HEK293 (cell line): ENCODE measurements at regions not wholly inside any gene's neighbourhood (a gene's known extent, or its start where the extent isn't known, plus 50 kb on each side); places are given as distances from the start of the nearest gene placed in this dataset.

ENCODE experiments used
- HOXD13 ChIP-seq: sonication (generic); formaldehyde crosslinking; IDR thresholded peaks from 2 replicates; pipeline ENCODE4 v1.8.0; 2022; ENCODE audit warnings: missing genetic modification reagents, borderline replicate concordance
- MYNN ChIP-seq: fragments of 450-650 bp; formaldehyde crosslinking; IDR thresholded peaks from 2 replicates; pipeline ENCODE4 v1.5.1; 2016; ENCODE audit warnings: missing biosample characterization, missing genetic modification characterization, borderline replicate concordance
- SCRT1 ChIP-seq: fragments of 450-650 bp; formaldehyde crosslinking; IDR thresholded peaks from 2 replicates; pipeline ENCODE4 v1.5.1; 2016; ENCODE audit warnings: missing biosample characterization, missing genetic modification characterization, borderline replicate concordance
- SP2 ChIP-seq: fragments of 450-650 bp; formaldehyde crosslinking; IDR thresholded peaks from 2 replicates; pipeline ENCODE4 v1.5.1; 2016; ENCODE audit warnings: missing biosample characterization, missing genetic modification characterization
- ZNF184 ChIP-seq: fragments of 450-650 bp; IDR thresholded peaks from 2 replicates; pipeline ENCODE4 v1.5.1; 2018; ENCODE audit warnings: missing biosample characterization, mild to moderate bottlenecking, missing genetic modification characterization
- ZNF221 ChIP-seq: fragments of 450-650 bp; formaldehyde crosslinking; IDR thresholded peaks from 2 replicates; pipeline ENCODE4 v1.5.1; 2017; ENCODE audit warnings: missing biosample characterization, missing genetic modification characterization, borderline replicate concordance
- ZNF521 ChIP-seq: fragments of 450-650 bp; formaldehyde crosslinking; IDR thresholded peaks from 2 replicates; pipeline ENCODE4 v1.5.1; 2017; ENCODE audit warnings: missing biosample characterization, mild to moderate bottlenecking, missing genetic modification characterization
- ZNF558 ChIP-seq: fragments of 450-650 bp; formaldehyde crosslinking; IDR thresholded peaks from 2 replicates; pipeline ENCODE4 v1.5.1; 2016; ENCODE audit warnings: missing biosample characterization, missing genetic modification characterization
- TF ChIP-seq, protein P1 (sequence below): fragments of 450-650 bp; formaldehyde crosslinking; IDR thresholded peaks from 2 replicates; pipeline ENCODE4 v1.5.1; 2016; ENCODE audit warnings: missing biosample characterization, missing genetic modification characterization
- TF ChIP-seq, protein P2 (sequence below): fragments of 450-650 bp; IDR thresholded peaks from 2 replicates; pipeline ENCODE4 v1.5.1; 2018; ENCODE audit warnings: missing biosample characterization, missing genetic modification characterization
- TF ChIP-seq, protein P3 (sequence below): fragments of 450-650 bp; formaldehyde crosslinking; IDR thresholded peaks from 2 replicates; pipeline ENCODE4 v1.5.1; 2016; ENCODE audit warnings: missing biosample characterization, missing genetic modification characterization
- TF ChIP-seq, protein P4 (sequence below): fragments of 450-650 bp; formaldehyde crosslinking; optimal IDR thresholded peaks from 2 replicates; pipeline ENCODE3; 2016; ENCODE audit warnings: missing biosample characterization, mild to moderate bottlenecking, missing genetic modification characterization

DNA sequence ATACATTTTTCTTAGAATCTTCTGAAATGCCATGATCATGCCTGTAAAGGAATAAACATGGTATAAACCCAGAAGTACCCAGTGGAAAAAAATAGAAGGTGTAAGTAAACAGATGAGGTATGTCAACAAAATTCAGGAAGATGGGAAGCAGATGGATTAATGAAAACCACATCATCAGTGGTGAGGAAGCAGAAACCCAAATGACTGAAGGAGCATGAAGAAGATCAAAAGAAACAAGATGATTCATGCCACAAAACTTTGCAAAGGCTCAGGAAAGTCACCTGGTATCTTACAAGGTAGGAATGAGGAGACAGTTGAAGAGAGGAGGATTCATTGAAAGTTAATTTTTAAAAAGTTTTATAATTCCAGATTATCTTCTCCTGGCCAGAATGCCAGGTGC, 132.8 kb upstream of the PAPPA start:
- TF ChIP-seq, protein P1, sequence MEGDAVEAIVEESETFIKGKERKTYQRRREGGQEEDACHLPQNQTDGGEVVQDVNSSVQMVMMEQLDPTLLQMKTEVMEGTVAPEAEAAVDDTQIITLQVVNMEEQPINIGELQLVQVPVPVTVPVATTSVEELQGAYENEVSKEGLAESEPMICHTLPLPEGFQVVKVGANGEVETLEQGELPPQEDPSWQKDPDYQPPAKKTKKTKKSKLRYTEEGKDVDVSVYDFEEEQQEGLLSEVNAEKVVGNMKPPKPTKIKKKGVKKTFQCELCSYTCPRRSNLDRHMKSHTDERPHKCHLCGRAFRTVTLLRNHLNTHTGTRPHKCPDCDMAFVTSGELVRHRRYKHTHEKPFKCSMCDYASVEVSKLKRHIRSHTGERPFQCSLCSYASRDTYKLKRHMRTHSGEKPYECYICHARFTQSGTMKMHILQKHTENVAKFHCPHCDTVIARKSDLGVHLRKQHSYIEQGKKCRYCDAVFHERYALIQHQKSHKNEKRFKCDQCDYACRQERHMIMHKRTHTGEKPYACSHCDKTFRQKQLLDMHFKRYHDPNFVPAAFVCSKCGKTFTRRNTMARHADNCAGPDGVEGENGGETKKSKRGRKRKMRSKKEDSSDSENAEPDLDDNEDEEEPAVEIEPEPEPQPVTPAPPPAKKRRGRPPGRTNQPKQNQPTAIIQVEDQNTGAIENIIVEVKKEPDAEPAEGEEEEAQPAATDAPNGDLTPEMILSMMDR (tag by site-specific recombination), result no peak
- TF ChIP-seq MYNN (no peak), SP2 (no peak), ZNF558 (no peak), ZNF521 (tag by site-specific recombination) (no peak), ZNF184 (tag by site-specific recombination) (no peak), ZNF221 (tag by site-specific recombination) (no peak), HOXD13 (CRISPR knock-in tag) (no peak), SCRT1 (tag by site-specific recombination) (no peak)
- TF ChIP-seq, protein P2, sequence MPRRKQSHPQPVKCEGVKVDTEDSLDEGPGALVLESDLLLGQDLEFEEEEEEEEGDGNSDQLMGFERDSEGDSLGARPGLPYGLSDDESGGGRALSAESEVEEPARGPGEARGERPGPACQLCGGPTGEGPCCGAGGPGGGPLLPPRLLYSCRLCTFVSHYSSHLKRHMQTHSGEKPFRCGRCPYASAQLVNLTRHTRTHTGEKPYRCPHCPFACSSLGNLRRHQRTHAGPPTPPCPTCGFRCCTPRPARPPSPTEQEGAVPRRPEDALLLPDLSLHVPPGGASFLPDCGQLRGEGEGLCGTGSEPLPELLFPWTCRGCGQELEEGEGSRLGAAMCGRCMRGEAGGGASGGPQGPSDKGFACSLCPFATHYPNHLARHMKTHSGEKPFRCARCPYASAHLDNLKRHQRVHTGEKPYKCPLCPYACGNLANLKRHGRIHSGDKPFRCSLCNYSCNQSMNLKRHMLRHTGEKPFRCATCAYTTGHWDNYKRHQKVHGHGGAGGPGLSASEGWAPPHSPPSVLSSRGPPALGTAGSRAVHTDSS (tag by site-specific recombination), result no peak
- TF ChIP-seq, protein P3, sequence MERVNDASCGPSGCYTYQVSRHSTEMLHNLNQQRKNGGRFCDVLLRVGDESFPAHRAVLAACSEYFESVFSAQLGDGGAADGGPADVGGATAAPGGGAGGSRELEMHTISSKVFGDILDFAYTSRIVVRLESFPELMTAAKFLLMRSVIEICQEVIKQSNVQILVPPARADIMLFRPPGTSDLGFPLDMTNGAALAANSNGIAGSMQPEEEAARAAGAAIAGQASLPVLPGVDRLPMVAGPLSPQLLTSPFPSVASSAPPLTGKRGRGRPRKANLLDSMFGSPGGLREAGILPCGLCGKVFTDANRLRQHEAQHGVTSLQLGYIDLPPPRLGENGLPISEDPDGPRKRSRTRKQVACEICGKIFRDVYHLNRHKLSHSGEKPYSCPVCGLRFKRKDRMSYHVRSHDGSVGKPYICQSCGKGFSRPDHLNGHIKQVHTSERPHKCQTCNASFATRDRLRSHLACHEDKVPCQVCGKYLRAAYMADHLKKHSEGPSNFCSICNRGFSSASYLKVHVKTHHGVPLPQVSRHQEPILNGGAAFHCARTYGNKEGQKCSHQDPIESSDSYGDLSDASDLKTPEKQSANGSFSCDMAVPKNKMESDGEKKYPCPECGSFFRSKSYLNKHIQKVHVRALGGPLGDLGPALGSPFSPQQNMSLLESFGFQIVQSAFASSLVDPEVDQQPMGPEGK (tag by site-specific recombination), result no peak
- TF ChIP-seq, protein P4, sequence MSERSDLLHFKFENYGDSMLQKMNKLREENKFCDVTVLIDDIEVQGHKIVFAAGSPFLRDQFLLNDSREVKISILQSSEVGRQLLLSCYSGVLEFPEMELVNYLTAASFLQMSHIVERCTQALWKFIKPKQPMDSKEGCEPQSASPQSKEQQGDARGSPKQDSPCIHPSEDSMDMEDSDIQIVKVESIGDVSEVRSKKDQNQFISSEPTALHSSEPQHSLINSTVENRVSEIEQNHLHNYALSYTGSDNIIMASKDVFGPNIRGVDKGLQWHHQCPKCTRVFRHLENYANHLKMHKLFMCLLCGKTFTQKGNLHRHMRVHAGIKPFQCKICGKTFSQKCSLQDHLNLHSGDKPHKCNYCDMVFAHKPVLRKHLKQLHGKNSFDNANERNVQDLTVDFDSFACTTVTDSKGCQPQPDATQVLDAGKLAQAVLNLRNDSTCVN (tag by site-specific recombination), result no peak
